ENCODE measurements at regions not wholly inside any gene's neighbourhood (a gene's known extent, or its start where the extent isn't known, plus 50 kb on each side); places are given as distances from the start of the nearest gene placed in this dataset.
"Not testable (repeated sequence)": the region's sequence is repeated elsewhere in the genome, so short reads cannot be mapped to it uniquely, and the experiment has no call there.

DNA sequence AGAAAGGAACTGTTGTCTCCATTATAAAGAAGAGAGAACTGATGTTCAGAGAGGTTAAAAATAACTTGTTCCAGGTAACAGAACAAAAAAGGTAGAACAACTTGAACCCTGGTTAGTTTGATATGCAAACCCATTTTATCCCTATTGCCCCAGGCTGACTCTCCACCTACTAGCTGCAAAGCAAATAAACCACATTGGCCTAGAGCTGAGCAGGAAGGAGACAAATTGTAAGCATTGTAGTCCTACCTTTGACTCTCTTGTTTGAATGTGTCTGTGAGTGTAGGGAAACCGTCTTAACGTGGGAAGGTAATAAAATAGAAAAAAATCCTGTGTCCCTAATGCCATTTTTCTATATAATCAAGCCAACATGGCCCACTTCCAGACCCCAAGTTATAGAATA is 126.4 kb downstream of the CCER1 start:
- no peak for DNase-seq

DNA sequence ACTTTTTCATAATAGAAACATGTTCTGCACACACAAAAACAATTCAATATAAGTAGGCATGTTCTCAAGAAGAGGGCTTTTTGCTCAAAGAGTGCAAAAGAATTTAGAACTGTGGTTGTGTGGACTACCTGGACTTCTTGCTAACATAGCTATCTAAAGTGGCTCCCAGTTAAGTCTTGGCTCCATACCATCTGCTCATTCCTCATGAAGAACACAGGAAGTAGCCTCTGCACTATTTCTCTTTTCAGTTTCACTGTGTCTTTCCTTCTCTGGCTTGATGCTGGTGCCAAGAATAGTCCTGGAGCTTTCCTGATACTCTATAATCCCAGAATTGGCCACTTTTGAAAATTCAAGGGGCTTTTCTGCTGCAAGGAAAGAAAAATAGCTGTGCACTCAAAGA is 127.4 kb downstream of the CCER1 start:
- no peak for DNase-seq

DNA sequence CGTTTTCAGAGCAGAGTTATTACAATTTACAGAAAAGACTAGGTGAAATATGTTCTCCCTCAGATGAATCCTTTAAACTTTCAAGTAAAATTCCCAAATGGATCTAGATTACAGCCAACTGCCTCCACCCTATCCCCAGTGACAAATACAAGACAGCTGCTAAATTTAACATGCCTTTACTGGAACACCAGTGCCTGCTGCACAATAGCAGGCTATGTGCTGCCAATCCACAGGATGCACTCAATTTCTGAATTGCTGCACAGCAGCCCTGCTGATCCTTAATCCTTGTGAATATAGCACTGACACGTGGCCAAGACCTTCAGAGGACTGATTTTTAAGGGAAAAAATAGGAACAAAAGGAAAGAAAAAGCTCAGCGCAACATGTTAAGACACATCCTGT is 128.9 kb downstream of the CCER1 start:
- DNase-seq = no peak

DNA sequence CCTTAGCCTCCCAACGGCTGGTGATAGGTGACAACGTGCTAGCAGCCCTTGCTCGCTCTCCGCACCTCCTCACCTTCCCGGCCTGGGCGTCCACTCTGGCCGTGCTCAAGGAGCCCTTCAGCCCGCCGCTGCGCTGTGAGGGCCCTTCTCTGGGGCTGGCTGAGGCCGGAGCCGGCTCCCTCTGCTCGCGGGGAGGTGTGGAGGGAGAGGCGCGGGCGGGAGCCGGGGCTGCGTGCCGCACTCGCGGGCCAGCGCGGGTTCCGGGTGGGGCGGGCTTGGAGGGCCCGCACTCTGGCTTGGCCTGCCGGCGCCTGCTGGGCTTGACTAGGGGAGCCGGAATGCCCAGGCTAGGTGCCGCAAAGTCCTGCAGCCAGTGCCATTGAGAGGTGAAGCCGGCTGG is 131.1 kb downstream of the CCER1 start:
- DNase-seq = no peak

DNA sequence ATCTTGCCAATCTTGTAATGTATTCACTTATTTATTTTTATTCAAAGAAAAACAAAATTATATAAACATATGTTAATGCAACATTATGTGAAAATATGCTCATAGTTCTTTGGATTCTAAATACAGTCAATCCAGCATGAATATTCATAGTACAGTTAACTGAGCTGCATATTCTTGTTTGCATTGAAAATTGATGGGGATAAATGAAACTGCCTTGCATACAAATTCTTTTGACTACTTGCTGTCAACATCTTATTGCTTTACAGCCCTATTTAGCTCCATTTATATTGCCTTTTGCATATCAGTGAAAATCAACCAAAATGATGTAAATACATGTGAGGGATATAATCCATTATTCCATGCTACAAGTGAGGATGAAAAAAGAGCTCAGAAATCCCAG is 135.3 kb downstream of the CCER1 start:
- no peak for DNase-seq

DNA sequence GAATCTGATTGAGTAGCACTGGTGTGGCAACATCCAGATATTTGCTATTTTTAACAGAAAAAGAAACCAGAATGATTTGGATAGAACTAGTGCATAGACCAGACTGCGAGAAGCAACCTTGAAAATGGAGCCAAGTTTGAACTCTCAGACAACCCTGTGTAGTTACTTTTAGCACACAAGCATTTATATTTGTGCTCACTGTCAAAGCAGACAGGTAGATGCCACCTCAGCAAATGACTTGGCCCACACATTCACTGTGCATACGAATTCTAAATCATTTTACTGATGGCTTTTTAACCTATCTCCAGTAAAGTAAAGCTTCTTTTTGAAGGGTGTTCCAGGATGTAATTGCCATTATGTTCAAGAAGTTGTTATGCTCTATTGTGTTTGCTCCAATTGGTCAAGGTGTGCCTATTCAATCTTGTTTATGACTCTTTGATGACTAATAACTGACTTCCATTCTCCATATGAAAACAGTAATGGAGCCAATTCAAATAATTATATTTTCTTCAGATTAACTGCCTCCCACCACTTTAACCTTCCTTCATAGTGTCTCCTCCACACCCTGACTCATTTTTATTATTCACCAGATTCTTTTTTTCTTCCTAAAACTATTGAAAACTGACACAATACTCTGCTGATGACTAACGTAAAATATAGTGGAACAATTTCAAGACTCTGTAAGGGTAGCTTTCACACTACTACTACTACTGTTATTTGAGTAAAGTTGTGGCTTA is 138.5 kb downstream of the CCER1 start:
- no peak for DNase-seq

DNA sequence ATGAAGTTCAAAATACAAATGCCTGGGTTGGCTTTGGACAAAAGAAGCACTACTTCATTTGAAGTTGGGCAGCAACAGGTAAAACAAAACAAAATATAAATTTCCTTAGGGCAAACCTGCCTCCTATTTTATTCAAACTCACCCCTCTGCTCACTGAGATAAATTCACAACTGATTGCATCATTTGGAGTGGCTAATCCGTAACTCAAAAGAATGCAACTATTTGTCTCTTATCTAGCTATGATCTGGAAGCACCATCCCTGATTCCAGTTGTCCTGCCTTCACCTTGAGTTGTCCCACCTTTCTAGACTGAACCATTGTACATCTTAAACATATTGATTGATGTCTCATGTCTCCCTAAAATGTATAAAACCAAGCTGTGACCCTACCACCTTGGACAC is 145.0 kb downstream of the CCER1 start:
- DNase-seq = no peak

DNA sequence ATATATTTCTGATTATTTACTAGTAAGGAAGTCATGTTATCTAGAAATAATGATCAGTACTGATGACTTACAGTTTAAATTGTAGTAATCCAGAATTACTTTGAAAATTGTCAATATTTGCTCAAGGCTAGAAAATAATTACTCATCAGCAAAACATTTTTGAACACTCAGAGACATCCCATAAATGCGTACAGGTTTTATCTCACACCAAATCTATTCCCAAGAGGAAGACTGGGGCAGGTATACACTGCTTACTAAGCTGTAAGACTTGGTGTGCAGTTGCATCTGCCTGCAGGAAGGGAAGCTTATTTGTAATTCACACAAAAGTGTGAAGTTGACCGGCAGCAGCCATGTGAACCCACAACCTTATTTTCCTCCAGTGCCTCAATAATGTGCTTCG is 146.4 kb downstream of the CCER1 start:
- no peak for DNase-seq

DNA sequence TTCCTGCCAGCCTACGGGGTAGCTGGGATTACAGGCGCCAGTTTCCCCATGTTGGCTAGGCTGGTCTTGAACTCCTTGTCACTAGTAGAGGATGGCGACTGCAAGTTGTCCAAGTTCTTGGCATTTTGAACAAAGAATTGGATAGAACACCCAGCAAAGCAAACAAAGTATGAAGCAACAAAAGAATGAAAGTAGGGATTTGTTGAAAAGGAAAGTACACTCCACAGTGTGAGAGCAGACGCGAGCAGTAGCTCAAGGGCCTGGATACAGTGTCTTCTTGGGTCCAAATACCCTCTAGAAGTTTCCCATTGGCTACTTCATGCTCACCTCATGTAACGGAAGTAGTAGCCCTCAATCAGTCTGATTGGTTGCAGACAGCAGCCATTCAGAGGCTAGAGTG is 152.2 kb downstream of the CCER1 start:
- DNase-seq = no peak

DNA sequence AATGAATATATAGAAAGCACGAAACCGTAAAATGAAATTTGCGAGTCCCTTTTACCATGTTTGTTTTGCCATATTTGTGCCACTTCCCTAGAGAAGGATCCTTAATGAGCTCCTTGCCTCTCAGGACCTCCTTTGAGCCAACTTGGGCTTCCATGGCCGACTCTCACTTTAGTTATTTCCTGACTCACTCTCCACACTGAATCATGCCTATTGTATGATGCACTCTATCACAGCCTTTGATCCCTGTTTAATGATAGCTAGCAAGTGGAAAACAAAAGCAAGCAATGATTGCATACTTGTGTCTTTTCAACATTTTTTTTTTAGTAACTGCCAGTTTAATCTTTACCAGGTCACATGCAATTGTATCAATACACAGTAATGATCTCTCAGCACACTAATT is 153.2 kb downstream of the CCER1 start:
- no peak for DNase-seq

DNA sequence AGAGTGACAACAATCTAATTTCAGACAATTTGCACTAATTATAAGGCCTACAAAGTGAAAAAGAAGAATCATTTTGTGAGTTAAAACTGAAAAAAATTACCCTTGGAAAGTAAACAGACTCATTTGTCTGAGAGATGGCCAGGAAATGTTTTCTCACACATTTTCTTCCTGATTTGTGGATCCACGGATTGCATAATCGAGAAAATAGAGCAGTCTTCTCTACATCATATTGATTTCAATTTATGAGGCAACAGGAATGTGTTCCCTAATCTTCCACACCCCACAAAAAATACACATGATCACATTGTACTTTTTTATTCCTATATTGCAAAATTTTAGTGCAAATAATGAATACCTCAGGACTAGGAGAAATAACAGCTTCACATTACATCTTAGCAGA is 160.8 kb downstream of the CCER1 start:
- no peak for DNase-seq

DNA sequence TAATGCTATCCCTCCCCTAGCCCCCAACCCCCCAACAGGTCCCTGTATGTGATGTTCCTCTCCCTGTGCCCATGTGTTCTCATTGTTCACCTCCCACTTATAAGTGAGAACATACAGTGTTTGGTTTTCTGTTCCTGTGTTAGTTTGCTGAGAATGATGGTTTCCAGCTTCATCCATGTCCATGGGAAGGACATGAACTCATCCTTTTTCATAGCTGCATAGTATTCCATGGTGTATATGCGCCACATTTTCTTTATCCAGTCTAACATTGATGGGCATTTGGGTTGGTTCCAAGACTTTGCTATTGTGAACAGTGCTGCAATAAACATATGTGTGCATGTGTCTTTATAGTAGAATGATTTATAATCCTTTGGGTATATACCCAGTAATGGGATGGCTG is 162.3 kb downstream of the CCER1 start:
- not testable (repeated sequence) for DNase-seq

DNA sequence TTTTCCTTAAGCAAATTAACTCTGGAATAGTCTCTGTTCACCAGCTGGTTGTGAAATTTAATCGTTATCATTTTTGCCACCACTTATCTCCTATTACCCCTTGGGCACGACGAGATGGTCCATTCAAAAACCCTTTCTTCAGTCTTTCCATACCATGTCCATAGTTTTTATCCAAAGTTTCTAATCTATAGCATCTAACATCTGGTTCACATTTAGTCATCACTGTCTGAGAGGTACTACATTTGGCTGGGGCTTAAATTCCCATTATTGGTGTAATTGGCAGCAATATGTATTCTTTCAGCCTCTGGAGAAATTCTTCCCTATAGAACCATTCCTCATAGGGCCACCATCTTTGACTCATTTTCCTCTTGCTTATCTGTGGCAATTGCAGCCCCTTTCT is 163.5 kb downstream of the CCER1 start:
- no peak for DNase-seq

DNA sequence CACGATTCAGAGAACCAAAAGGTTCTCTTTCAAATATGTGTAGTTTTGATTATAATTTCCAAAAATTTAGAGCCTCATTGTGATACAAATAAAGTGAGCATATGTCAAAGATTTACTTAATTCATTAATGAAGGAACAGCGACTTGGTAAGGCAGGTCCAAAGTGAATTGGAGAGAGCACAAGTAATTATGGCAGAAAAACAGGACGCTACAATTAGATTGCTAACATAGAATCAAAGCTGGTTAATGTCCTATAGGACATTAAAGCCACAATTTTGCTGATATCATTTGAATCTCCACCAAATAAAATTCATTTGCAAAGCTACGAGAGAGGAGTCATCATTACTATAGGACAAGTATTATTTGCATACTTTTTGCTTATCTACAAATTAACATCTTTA is 164.2 kb downstream of the CCER1 start:
- DNase-seq = no peak

DNA sequence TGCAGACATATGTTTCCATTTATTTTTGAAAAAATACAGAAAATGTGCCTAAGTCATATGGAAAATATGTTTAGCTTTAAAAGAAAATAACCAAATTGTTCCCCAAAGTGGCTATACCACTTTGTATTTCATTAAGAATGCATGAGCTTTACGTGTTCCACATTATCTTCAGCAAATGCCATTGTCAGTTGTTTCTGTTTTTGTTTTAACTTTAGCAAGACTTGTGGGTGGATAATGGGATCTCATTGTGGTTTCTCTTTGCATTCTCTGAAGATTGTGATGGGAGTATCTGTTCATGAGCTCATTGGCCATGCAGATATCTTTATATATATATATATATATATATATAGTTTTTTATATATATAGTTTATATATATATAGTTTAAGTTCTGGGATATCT is 181.5 kb downstream of the CCER1 start:
- no peak for DNase-seq

DNA sequence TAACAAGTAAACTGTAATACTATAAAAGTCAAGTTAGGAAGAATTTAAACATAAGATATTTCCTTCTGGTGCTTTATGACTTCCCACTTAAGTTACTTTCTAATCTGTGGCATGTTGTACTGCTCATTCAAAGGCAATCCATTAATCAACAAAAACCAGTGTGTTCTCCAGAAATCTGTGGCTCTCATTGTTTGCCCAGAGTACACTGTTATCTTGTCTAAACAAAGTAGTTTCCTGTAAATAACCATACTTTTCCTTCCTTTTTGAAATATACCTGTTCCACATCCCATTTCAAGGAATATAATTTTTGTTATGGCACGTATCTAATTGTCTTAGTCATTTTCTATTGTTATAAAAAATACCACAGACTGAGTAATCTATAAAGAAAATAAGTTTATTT is 184.1 kb downstream of the CCER1 start:
- no peak for DNase-seq

DNA sequence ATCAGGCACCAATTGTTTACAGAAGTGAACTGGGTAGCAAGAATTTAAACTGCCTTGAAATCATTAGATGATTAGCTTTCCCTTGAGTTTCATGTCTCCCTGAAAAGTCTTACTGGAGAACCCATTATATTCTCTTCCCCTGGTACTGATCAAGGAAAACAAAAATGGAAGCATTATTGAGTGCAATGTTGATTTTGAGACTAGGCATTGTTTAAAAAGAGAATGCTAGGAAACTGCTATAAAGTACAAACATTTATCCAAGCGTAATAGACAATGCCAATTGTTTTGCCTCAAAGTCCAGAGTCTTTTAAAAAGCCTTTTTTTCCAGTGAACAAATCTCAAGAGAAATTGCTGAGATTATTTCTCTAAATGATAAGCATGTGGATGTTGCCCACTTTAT is 197.0 kb downstream of the CCER1 start:
- DNase-seq = no peak

DNA sequence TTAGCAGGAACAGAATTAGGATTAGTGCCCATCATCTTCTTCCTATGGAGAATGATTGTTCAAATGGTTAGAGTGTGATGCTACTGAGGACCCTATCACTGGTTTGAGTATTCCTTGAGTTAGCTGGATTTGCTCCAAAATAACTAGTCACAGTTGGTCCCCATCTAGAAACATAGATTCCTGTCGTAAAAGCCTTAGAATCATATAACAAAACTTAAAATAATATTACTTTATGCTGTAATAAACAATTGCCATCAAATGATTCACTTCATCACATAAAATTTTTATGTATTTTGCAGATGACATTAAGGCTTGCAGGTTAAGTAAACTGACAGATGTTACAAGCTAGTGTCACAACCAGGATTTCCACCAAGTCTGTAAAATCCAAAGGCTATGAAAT is 209.8 kb downstream of the CCER1 start:
- no peak for DNase-seq

DNA sequence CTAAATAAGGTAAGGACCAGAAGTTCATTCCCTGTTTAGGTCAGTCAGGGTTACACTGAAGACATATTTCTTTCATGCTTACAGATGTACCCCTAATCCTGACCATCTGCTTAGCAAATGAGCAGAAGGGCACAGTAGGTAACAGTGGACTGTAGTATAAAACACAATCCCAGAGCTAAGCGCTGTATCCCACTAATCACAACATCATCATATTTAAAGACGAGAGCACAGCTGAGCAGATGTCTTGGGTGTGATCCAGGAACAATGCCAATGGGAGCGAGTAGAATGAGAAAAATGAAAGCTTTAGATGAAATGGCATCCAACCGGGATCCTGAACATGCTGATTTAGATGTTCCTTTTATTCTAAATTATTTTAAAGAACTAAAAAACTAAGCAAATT is 213.4 kb downstream of the CCER1 start:
- DNase-seq = no peak

DNA sequence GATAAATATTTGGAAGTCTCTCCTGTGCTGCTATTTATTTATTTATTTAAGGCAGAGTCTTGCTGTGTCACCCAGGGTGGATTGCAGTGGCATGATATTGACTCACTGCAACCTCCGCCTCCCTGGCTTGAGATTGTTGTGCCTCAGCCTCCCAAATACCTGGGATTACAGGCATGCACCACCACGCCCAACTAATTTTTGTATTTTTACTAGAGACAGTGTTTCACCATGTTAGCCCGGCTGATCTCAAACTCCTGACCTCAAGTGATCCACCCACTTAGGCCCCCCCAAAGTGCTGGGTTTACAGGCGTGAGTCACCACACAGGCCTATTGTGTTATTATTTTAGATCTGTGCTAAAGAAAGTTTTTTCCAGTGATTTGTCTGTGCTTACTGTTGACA is 225.2 kb downstream of the CCER1 start:
- no peak for DNase-seq

DNA sequence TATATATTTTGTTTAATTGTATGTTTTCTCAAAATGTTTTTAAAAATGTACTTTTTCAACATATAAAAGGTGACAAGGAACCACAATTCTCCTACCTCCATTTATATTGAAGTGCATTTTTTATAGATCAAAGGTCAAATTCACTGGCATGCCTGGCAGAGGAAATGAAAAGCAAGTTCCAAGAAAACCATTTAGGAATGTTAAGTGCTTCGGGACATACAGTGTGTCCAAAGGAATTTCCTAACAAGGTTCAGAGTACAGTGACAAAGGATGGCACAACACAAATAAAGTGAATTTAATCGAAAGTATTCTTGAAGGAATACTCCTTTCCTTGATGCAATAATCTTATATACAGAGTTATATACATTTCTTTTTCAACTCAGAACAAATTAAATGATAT is 242.3 kb downstream of the CCER1 start:
- no peak for DNase-seq

DNA sequence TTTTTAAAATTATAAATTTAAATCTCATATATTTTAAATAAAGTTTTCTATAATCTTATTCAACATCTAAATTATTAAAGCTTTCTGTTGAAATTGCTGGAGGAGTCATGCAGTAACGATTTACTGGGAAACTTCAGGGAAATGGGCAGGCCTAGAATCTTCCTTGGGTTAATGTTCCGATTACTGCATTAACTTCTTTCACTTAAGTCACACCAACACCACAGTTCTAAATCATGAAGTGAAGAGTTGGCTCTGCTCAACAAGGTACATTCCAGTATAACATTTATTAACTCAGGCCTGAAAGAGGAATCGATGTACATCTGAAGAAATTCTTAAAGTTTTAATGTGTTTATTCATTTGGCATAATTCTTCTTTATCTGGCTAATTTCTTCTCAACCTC is 244.3 kb downstream of the CCER1 start:
- DNase-seq = no peak

DNA sequence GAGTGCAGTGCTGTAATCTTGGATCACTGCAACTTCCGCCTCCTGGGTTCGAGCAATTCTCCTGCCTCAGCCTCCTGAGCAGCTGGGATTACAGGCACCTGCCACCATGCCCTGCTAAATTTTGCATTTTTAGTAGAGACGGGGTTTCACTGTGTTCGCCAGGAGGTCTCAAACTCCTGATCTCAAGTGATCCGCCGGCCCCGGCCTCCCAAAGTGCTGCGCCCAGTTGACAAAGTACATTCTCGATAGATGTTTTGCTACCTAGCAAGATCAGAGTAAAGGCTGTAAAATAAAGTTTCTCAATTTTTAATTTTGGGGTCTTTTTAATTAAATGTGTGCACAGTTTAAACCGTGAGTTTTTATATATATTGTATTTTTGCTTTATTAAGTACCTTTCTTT is 248.9 kb downstream of the CCER1 start:
- no peak for DNase-seq

DNA sequence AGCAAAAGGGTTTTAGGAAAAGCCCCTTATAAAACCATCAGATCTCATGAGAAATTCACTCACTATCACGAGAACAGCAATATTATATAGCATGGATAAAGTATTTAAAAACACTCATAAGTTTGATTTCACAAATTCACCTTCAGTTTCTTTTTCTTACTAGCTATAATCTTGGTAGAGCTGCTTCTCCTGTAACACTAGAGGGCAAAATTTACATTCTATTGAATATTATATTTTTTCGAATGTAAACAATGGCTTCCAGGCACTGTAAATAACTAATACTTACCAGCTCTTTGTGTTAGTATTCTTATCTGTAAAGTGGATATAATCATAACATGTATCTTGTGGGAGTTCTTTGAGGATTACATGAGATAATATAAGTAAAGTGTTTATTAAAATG is 259.6 kb downstream of the CCER1 start:
- DNase-seq = no peak

DNA sequence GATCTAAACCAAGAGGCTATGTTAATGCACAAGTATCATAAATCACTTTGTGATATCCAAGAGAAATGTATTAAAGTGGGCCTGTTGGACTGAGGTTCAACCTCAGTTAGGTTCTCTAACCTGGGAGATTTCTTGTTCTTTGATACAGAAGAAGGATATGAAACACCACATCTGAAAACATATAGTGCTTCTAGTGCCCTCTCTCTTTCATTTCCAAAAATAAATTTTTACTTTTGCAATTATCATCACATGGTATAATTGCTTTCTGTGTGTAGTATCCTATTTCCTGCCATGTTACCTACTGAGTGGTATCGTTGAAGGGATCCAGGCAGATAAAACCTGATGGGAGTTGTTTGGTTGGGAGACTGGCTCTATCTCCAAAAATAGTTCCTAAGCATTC is 264.9 kb downstream of the CCER1 start:
- no peak for DNase-seq

DNA sequence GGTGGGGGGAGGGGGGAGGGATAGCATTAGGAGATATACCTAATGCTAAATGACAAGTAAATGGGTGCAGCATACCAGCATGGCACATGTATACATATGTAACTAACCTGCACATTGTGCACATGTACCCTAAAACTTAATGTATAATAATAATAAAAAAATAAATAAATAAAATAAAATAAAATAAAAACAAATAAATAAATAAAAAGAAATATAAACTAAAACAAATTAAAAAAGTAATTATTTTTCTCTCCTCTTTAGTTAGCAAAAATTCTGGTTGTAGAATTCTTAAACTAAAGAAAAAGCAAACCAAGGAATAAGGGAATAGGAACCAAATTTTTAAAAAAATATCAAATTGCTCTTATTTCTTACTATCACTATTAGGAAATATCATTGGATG is 267.3 kb downstream of the CCER1 start:
- not testable (repeated sequence) for DNase-seq
